AG04449 (cell line): ENCODE measurements at regions not wholly inside any gene's neighbourhood (a gene's known extent, or its start where the extent isn't known, plus 50 kb on each side); places are given as distances from the start of the nearest gene placed in this dataset.
"Not testable (repeated sequence)": the region's sequence is repeated elsewhere in the genome, so short reads cannot be mapped to it uniquely, and the experiment has no call there.

Source experiments
- CTCF ChIA-PET: fragments of 350-600 bp; formaldehyde crosslinking; extraction: SDS; loops from one replicate; lab custom pipeline; 2021; ENCODE audit warnings: antibody characterized with exemption; lab: Yijun Ruan, JAX
- POLR2A ChIA-PET: fragments of 400-600, 350-600 bp; formaldehyde crosslinking; extraction: SDS; loops from one replicate; lab custom pipeline; 2020; ENCODE audit warnings: antibody characterized with exemption, inconsistent platforms; lab: Yijun Ruan, JAX
- DNase-seq: peaks from one replicate; pipeline ENCODE4 v3.0.0-alpha.2; 2010; ENCODE audit warnings: low read depth, low spot score
- H3K4me3 ChIP-seq: 2 replicates; pipeline ENCODE4 v1.5.1; 2011; ENCODE audit warnings: low read depth, mild to moderate bottlenecking, control low read depth, low read length
- TF ChIP-seq, protein P1 (sequence below): IDR thresholded peaks from one replicate; pipeline ENCODE4 v1.5.1; 2011; ENCODE audit warnings: mild to moderate bottlenecking, moderate library complexity, low read length, control low read depth, inconsistent platforms; ENCODE audit not compliant: insufficient read depth; ENCODE audit errors: missing control alignments

DNA sequence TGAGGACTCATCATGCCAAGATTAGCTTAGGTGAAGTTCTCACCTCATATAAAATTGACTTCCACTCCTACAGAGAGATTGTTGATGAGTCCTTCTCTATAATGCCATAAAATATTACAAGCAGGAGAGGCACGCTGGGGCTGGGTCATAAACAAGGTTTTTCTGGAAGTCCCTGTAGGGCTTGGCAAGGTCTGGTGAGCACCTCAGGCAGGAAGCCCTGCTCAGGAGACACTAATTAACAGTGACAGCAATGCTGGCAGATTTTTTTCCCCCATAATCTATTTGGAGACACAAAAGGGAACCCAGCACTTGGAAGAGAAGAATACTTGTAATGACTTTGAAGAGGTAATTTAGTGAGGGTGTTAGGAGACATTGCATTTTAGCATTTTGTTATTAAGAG, 118.7 kb downstream of the DIRAS2 start:
- ChIA-PET POLR2A (no interaction called here), CTCF (no interaction called here)
- no peak overlapping the region for H3K4me3 ChIP-seq
- TF ChIP-seq, protein P1, sequence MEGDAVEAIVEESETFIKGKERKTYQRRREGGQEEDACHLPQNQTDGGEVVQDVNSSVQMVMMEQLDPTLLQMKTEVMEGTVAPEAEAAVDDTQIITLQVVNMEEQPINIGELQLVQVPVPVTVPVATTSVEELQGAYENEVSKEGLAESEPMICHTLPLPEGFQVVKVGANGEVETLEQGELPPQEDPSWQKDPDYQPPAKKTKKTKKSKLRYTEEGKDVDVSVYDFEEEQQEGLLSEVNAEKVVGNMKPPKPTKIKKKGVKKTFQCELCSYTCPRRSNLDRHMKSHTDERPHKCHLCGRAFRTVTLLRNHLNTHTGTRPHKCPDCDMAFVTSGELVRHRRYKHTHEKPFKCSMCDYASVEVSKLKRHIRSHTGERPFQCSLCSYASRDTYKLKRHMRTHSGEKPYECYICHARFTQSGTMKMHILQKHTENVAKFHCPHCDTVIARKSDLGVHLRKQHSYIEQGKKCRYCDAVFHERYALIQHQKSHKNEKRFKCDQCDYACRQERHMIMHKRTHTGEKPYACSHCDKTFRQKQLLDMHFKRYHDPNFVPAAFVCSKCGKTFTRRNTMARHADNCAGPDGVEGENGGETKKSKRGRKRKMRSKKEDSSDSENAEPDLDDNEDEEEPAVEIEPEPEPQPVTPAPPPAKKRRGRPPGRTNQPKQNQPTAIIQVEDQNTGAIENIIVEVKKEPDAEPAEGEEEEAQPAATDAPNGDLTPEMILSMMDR, result no peak
- DNase-seq, result no peak

DNA sequence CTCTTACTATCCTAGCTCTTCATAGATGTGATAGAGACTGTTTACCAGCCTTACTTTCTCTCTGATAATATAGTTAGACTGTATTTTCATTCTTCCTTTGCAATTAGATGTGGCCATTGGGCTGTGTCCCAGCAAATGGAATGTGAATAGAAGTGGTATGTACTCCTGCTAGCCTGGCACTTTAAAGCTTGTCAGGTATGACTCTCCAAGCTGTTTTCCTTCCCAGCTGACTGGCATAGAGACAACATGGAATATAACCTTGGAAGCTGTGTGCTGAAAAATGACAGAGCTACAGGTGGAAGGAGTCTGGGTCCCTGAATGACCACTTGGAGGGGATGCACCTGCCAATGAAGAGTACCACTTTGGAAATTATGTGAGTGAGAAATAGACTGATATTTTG, 116.2 kb downstream of the DIRAS2 start:
- TF ChIP-seq, protein P1, result no peak
- no peak overlapping the region for H3K4me3 ChIP-seq
- DNase-seq, result no peak
- ChIA-PET CTCF (no interaction called here), POLR2A (no interaction called here)

DNA sequence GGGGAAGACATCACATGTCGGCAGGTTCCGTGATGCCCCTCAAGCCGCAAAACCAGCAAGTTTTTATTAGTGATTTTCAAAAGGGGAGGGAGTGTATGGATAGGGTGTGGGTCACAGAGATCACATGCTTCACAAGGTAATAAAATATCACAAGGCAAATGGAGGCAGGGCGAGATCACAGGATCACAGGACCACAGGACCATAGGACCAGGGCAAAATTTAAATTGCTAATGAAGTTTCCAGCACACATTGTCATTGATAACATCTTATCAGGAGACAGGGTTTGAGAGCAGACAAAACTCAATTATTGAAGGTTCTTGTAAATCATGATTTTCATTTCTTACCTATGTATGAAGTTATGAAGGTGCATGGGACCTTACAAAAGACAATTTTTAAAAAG, 106.5 kb downstream of the DIRAS2 start:
- H3K4me3 ChIP-seq, DNase-seq, POLR2A ChIA-PET, CTCF ChIA-PET: not testable (repeated sequence)

DNA sequence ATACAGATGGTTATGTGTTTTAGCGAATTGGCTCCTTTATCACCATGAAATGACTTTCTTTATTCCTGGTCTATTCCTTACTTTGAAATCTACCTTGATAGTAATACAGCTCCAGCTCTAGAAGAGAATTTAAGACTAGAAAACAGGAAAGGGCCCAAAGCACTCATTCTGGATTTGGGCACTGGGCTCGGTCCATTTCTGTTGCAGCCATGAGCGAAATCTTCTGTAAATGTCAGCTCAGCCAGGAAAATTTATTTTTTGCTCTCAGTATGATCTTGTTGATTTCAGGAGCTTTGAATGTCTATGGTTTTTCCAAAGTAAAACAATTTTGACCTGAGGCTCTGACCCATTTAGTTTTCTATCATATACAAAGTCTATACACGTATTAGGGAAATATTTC, 104.1 kb downstream of the DIRAS2 start:
- TF ChIP-seq, protein P1, result no peak
- no peak overlapping the region for H3K4me3 ChIP-seq
- DNase-seq, result no peak
- POLR2A ChIA-PET, result no interaction called here
- CTCF ChIA-PET, result no interaction called here

DNA sequence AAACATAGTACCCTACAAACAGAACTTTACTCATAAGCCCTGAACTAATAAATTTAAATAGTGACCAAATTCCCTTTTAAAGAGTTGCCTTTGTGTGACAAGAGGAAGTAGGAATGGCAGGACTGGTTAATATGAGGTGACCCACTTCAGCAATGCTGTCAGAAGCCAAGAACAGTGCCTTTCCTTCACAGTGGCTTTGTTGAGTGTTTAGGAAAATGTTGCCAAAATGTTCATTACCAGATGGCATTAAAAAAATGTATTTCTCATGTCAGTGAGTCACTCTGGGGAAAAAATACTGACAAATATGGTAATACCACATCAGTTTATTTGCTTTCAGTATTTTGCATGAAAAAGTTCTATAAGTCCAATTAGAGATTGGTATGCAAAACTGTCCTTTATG, 103.3 kb downstream of the DIRAS2 start:
- H3K4me3 ChIP-seq, result no peak overlapping the region
- no peak for DNase-seq
- TF ChIP-seq, protein P1, result no peak
- CTCF ChIA-PET, result no interaction called here
- POLR2A ChIA-PET, result no interaction called here

DNA sequence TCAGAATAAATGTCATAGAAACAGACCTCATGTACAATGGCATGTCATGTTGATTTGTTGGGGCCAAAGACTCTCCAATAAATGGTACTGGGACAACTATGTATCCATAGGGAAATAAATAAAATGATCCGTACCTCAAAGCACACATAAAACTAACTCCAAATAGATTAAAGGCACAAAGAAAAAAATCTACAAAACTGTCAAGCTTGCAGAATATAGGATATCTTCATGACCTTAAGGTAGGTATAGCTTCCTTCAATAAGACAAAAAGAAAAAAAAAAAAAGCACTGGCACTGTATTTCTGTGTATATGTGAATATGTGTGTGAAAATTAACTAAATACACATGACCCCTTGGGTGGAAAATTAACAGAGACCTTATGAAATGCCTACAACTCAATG, 101.9 kb downstream of the DIRAS2 start:
- H3K4me3 ChIP-seq, result no peak overlapping the region
- CTCF ChIA-PET, result no interaction called here
- POLR2A ChIA-PET, result no interaction called here
- TF ChIP-seq, protein P1, result no peak
- no peak for DNase-seq

DNA sequence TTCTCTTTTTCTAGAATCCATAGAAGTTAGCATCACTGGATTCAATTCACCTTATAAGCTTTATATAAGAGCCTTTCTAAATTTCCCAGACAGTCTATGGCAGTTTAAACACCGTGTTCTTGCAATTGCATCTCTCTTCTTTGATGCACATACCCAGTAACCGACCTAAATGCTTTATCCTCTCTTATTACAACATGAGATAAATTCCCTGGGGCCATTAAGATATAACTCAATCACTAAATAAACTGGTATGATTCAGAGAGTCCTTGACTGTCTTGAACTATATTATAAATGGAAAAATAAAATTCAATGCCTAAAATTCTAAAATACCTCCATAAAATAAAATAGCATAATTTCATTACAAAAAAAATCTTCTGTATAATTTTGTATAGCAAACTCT, 98.1 kb downstream of the DIRAS2 start:
- no peak overlapping the region for H3K4me3 ChIP-seq
- ChIA-PET CTCF (no interaction called here), POLR2A (no interaction called here)
- TF ChIP-seq, protein P1, result no peak
- no peak for DNase-seq
